GM12891 (cell line): ENCODE measurements at regions not wholly inside any gene's neighbourhood (a gene's known extent, or its start where the extent isn't known, plus 50 kb on each side); places are given as distances from the start of the nearest gene placed in this dataset.

ENCODE experiments used
- POLR2A ChIP-seq: IDR thresholded peaks from 2 replicates; pipeline ENCODE4 v1.6.1; 2011; ENCODE audit warnings: low read depth, low read length, control low read depth
- POLR2AphosphoS5 ChIP-seq: IDR thresholded peaks from 2 replicates; pipeline ENCODE4 v1.6.1; 2011; ENCODE audit warnings: low read depth, low read length, control low read depth
- TAF1 ChIP-seq: IDR thresholded peaks from 2 replicates; pipeline ENCODE4 v1.6.1; 2011; ENCODE audit warnings: low read depth, low read length, control low read depth

DNA sequence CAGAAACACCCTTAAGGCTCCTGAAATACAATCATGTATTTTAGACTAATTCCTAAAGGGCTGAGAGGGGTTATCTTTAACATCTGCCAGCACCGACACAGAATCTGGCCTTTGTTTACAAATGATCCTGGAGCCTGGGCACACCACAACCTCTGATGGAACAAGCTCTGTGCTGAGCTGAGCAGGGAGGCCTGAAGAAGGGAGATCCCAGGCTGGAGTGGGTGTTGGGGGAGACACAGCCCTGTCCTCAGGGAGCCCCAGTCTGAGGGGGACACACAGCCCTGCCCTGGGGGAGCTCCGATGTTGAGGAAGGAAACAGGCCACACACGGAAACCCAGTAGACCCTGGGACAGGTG is 130.5 kb downstream of the VEGFA start:
- TF ChIP-seq POLR2A (no peak), TAF1 (no peak), POLR2AphosphoS5 (no peak)
